Heart right ventricle (tissue), 16 donors: ENCODE measurements at regions not wholly inside any gene's neighbourhood (a gene's known extent, or its start where the extent isn't known, plus 50 kb on each side); places are given as distances from the start of the nearest gene placed in this dataset.

Source experiments
- ATAC-seq, 8 donors: fragments of 200-7000 bp; cut with Tn5 transposase; one replicate each; pipeline ENCODE4 v1.9.1; 2020; ENCODE audit warnings: mild to moderate bottlenecking in 8 of 8, moderate library complexity in 8 of 8, moderate number of reproducible peaks in 1 of 8
- DNase-seq, 2 donors: peaks; one replicate each; pipeline ENCODE4 v3.0.0-alpha.2; 2020
- H3K27ac ChIP-seq, 10 donors: fragments of 200-600 bp; sonication (generic) in 2 of 10; one replicate each; pipeline versions ENCODE4 v1.5.0 to v1.8.0; 2020 to 2022; ENCODE audit warnings: mild to moderate bottlenecking in 3 of 10
- H3K27me3 ChIP-seq, 7 donors: fragments of 200-600 bp; one replicate each; pipeline ENCODE4 v1.8.0; 2021 to 2022; ENCODE audit warnings: mild to moderate bottlenecking in 2 of 7
- H3K36me3 ChIP-seq, 9 donors: fragments of 200-600 bp; sonication (generic) in 1 of 9; one replicate each; pipeline versions ENCODE4 v1.5.0 to v1.8.0; 2020 to 2022; ENCODE audit warnings: mild to moderate bottlenecking in 2 of 9
- H3K4me1 ChIP-seq, 9 donors: fragments of 200-600 bp; sonication (generic) in 1 of 9; one replicate each; pipeline versions ENCODE4 v1.5.0 to v1.8.0; 2020 to 2022; ENCODE audit warnings: mild to moderate bottlenecking in 4 of 9
- H3K4me3 ChIP-seq, 10 donors: fragments of 200-600 bp; sonication (generic) in 2 of 10; one replicate each; pipeline versions ENCODE4 v1.5.0 to v1.8.0; 2020 to 2022; ENCODE audit warnings: mild to moderate bottlenecking in 7 of 10, moderate library complexity in 2 of 10
- H3K9me3 ChIP-seq, 11 donors: fragments of 200-600 bp in 10 of 11; sonication (generic) in 2 of 11; one replicate each; pipeline versions ENCODE4 v1.5.0 to v1.8.0; 2013 to 2022; ENCODE audit warnings: mild to moderate bottlenecking in 2 of 11, control low read depth in 1 of 11, moderate library complexity in 1 of 11
- WGBS, 2 donors: extraction: QIAGEN DNeasy Blood & Tissue Kit; methylation state at CpG; one replicate each; pipeline ENCODE4 v1.1.7; 2013; ENCODE audit warnings: inconsistent platforms in 1 of 2; 5-methylcytosine and 5-hydroxymethylcytosine counted together
- intact Hi-C, 10 donors: fragments of 100-400 bp; cut with DNase I; formaldehyde crosslinking; loops; one replicate each; pipeline versions ENCODE4 v1.11.1 to v1.14.2; 2022
- TF ChIP-seq, protein P1 (sequence below), 9 donors: fragments of 200-600 bp; sonication (generic) in 2 of 9; IDR thresholded peaks; one replicate each; pipeline versions ENCODE4 v1.5.0 to v1.8.0; 2021 to 2022; ENCODE audit warnings: antibody characterized with exemption in 9 of 9, mild to moderate bottlenecking in 5 of 9, moderate library complexity in 1 of 9
- donor health status: Arrhythmogenic right ventricular cardiomyopathy.
- donor health status: ischemic (EF 13 %, LVEDD 7.1; RV severe dilation, severe dysfunction).
- donor health status: healthy with polysubstance abuse.
- donor health status: DM: no; HTN: yes; CAD: no.
- donor health status: DM: no; HTN: no; CAD: no.
- donor health status: ischemic (EF 25% LVEDD 6.9; RV normal size, moderate dysfunction).
- donor health status: ischemic (EF 25% LVEDD 5.7; RV mildly dilated, moderate dysfunction).
- donor health status: healthy.
- donor health status: DM: yes; HTN: yes; CAD: no.
- donor health status: Ischemic cardiomyopathy.
- donor health status: ischemic (EF 35%, LVEDD 5.7; RV mildly dilated, moderate dysfunction).
- donor health status: nonischemic (EF 11% LVEDD 7.7; RV severe dilation, severe dysfunction).
- donor health status: DM: yes; HTN: yes; CAD: no.
- donor health status: PGD.
- donor health status: ischemic (EF 29% LVEDD 5.4; RV normal size, mild dysfunction).
- donor health status: nonischemic (EF 23%, LVEDD 6.1; RV moderate dilation, normal function).

GRCh38 chr1:96360036-96360795 lies 361.4 kb upstream of the PTBP2 start:
- no peak overlapping the region for H3K4me3 ChIP-seq
- DNase-seq, result no peak
- no peaks in the 10 kb centered on the region for H3K9me3 ChIP-seq
- intact Hi-C loops, result no loop called here
- no peaks in the 10 kb centered on the region for H3K27me3 ChIP-seq
- TF ChIP-seq, protein P1, sequence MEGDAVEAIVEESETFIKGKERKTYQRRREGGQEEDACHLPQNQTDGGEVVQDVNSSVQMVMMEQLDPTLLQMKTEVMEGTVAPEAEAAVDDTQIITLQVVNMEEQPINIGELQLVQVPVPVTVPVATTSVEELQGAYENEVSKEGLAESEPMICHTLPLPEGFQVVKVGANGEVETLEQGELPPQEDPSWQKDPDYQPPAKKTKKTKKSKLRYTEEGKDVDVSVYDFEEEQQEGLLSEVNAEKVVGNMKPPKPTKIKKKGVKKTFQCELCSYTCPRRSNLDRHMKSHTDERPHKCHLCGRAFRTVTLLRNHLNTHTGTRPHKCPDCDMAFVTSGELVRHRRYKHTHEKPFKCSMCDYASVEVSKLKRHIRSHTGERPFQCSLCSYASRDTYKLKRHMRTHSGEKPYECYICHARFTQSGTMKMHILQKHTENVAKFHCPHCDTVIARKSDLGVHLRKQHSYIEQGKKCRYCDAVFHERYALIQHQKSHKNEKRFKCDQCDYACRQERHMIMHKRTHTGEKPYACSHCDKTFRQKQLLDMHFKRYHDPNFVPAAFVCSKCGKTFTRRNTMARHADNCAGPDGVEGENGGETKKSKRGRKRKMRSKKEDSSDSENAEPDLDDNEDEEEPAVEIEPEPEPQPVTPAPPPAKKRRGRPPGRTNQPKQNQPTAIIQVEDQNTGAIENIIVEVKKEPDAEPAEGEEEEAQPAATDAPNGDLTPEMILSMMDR (IDR thresholded peaks at IDR 0.05), result no peak
- no peak for ATAC-seq
- H3K4me1 ChIP-seq, result peaks cover 0 to 18% (median 0%) of the 10 kb centered on the region in 9 donors
- H3K36me3 ChIP-seq, result no peaks in the 10 kb centered on the region
- no peak overlapping the region for H3K27ac ChIP-seq
- WGBS, 2 donors, result 95 to 100% methylated on average over 1 of the region's 1 CpG

- Histone ChIP-seq H3K4me1 (peaks cover 0 to 18% (median 0%) of the 10 kb centered on the region in 9 donors), H3K27ac (no peak overlapping the region), H3K27me3 (no peaks in the 10 kb centered on the region), H3K4me3 (no peak overlapping the region), H3K36me3 (no peaks in the 10 kb centered on the region), H3K9me3 (no peaks in the 10 kb centered on the region)
- WGBS, 2 donors, result 83 to 88% methylated on average over 5 of the region's 5 CpGs
- no peak for DNase-seq
- TF ChIP-seq, protein P1 (IDR thresholded peaks at IDR 0.05), result no peak
- intact Hi-C loops, result no loop called here
- no peak for ATAC-seq
Measured at GRCh38 chr1:96361271-96361856, 360.2 kb upstream of the PTBP2 start.

DNA sequence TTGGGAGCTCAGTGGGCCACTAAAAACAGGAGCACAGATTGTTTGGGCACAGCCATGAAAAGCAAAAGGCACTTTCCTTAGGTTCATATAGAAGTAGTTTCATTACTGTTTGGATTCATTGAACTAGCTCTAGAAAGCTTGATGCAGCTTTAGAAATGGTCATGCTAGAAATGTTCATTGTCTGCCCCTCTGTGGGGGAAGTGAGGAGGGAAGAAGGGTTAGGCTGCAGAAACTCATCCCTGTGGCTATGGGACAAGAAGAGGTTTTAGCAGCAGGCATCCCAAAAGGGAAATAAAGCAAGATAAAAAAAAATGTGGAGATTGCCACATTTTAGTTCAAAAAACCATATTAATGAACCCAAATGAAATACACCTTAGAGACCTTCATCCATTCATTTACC lies 359.6 kb upstream of the PTBP2 start:
- Histone ChIP-seq H3K36me3 (no peaks in the 10 kb centered on the region), H3K9me3 (no peaks in the 10 kb centered on the region), H3K4me3 (no peak overlapping the region), H3K4me1 (peaks cover 0 to 18% (median 0%) of the 10 kb centered on the region in 9 donors), H3K27me3 (no peaks in the 10 kb centered on the region), H3K27ac (no peak overlapping the region)
- TF ChIP-seq, protein P1 (IDR thresholded peaks at IDR 0.05), result no peak
- DNase-seq (no peak), ATAC-seq (no peak)
- intact Hi-C loops, result no loop called here

DNA sequence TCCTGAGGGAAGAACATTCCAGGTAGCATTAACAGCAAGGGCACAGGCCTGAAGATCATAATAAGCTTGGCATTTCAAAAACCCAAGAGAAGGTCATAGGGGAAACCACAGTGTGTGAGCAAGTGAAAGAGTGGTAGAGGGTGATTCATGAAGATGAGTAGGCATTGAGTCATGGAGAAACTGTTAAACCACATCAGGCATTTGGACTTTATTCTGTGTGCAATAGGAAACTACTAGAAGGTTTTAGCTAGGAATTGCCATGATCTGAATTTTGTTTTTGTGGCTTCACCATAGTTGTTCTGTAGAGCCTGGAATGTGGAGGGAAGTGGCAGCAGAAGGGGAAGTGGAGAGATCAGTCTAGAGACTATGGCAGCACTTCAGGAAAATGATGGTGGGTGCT lies 359.0 kb upstream of the PTBP2 start:
- intact Hi-C loops, result no loop called here
- Histone ChIP-seq H3K27ac (peak overlapping the region in 1 of 10 donors; percentile 2), H3K4me3 (no peak overlapping the region), H3K4me1 (peaks cover 0 to 18% (median 0%) of the 10 kb centered on the region in 9 donors), H3K9me3 (no peaks in the 10 kb centered on the region), H3K36me3 (no peaks in the 10 kb centered on the region), H3K27me3 (no peaks in the 10 kb centered on the region)
- DNase-seq (no peak), ATAC-seq (peak in 1 of 8 donors; percentile 73)
- TF ChIP-seq, protein P1 (IDR thresholded peaks at IDR 0.05), result no peak
